HG03039 (cell line): ENCODE measurements at regions not wholly inside any gene's neighbourhood (a gene's known extent, or its start where the extent isn't known, plus 50 kb on each side); places are given as distances from the start of the nearest gene placed in this dataset.

Experiments used
- ATAC-seq: cut with Tn5 transposase; IDR thresholded peaks from one replicate; pipeline ENCODE4 v1.9.1; 2021; ENCODE audit warnings: mild to moderate bottlenecking, moderate library complexity; ENCODE audit not compliant: unreplicated experiment

DNA sequence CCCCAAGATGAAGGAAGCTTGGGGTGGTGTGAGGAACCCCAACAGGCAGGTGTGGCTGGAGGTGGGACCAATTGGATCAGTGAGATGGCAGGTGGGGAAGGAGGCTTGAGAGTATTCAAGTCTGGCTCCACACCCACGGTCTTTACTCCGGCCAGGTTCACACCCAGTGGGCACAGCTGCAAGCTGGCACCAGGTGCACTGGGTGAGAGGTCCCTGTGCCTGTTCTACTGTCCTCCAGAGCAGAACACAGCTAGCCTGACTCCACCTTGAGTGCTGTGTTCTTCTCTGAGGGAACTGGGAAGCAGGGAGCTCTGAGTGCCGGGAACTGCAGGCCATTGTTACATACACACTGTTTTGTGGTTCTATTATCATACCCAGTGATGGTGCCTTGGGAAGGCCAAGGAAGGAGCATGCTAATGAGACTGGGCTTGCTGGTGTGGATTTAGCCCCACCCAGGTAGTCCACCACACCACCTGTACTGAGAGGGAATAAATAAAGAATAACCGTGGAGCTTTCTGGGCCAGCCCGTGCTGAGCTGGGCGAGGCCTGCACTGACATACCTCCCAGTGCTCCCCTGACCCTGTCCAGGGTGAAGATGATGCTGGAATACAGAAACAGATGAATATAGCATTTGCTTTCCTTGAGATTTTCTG lies 93.4 kb downstream of the ABHD5 start:
- ATAC-seq, result no peak

DNA sequence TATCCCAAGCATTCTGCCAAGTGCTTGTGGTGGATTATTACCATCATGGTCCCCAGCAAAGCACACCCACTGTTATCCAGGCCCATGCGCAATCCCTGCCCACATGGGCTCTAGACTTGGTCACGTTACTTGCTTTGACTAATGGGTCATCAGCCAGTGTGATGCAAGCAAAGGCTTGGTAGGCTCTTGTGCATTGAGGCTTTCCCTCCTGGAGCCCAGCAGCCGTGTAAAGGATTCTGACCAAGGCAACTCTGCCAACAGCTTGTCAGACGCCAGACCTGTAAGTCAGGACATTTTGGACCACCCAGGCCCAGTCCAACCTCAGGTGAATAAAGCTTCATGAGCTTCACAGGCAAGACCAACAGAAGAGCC lies 93.9 kb downstream of the ABHD5 start:
- ATAC-seq, result no peak

- ATAC-seq, result no peak
Observed at GRCh38 chr3:43785551-43785950, 94.8 kb downstream of the ABHD5 start.

DNA sequence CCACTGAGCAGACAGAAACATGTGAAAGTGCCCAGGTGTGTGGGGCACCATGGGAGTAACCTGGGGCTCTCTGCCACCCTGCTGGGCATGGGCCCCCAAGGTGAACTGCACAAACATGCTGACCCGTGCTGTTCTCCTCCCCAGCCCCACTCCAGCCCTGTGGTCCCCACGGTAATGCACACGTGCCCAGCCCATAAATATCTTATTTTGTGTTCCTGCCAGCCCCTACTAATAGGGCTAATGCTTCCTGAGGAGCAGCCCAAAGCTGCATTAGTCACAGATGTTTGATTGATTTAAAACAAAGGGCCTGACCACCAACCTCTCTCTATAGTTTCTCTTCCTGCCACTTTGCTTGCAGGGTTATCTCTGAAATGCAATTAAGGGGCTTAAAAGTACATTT lies 95.4 kb downstream of the ABHD5 start:
- no peak for ATAC-seq

GRCh38 chr3:43786526-43787305 lies 96.0 kb downstream of the ABHD5 start:
- no peak for ATAC-seq

GRCh38 chr3:43787330-43787729 lies 96.6 kb downstream of the ABHD5 start:
- ATAC-seq, result no peak

GRCh38 chr3:43789028-43789427 lies 98.3 kb downstream of the ABHD5 start:
- no peak for ATAC-seq

- no peak for ATAC-seq
Observed at GRCh38 chr3:43790060-43790459, 99.3 kb downstream of the ABHD5 start.

GRCh38 chr3:43790476-43790875 lies 99.7 kb downstream of the ABHD5 start:
- no peak for ATAC-seq

GRCh38 chr3:43791246-43791645 lies 100.5 kb downstream of the ABHD5 start:
- ATAC-seq, result no peak

GRCh38 chr3:43792904-43793303 lies 102.2 kb downstream of the ABHD5 start:
- no peak for ATAC-seq

DNA sequence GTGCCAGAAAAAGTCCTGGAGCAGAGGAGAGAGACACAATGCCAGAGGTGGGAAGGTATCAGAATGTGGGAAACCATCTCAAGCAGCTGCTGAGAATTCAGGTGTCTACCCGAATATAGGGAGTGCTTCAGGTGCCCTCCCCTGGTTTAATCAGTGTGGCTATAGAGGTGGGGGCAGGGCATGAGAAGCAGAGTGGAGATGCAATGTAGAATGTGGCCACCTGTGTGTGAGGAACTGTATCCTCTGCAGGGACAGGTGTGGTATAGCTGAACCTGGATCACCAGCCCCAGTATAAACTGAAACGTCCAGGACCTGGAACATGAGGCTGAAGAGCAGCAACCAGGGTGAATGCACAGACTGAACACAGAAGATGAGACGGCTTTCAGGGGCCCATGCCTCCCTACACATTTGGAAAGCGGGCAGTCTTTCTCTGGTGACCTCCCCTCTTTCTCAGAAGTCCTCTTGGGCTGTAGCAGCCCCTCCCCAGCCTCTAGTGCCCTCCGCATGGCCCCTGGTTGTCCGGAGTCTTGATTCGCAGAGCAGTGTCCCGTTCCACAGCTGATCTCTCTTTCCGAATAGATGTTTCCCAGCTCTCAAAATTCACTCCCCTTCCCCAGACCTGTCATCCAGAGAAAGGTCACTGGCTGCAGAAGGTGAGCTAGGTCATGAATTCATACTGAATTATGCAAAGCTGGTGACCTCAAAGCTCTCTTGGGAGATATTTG lies 103.1 kb downstream of the ABHD5 start:
- ATAC-seq, result no peak

DNA sequence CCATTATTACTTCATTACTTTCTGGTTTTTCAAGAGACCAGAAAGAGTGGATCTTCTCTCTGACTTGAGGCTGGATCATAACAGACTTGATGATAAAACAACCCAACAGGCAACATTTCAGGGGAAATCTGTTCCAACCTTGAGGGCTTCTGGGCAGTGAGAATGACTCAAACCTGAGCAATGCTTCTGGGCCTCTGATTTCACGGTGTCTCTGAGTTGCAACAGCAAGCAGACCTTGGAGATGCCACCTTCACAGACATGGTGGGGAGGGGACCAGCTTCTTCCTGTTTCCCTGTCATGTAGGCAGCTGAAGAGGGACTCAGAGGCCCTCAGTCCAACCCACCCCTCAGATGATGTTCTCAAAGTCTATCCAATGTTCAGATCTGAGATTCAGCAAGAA lies 104.0 kb downstream of the ABHD5 start:
- no peak for ATAC-seq

DNA sequence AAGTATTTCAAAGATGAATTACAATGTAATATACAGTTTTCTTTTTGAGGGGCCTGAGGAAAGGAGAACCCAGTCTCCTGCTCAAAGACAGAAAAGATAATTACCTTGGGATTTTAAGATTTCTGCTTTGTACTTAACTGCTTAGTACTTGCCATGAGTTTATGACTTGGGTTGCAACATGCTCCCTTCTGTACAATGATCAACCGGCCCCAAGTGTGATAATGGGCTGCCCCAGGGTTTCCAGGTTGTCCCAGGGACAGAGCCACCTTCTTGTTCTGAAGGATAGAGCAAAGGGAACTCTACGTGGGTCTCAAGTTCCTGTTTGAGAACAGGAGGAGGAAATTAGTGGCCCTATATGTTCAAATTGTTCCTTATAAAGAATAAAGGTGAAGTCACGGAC lies 104.8 kb downstream of the ABHD5 start:
- ATAC-seq, result no peak

DNA sequence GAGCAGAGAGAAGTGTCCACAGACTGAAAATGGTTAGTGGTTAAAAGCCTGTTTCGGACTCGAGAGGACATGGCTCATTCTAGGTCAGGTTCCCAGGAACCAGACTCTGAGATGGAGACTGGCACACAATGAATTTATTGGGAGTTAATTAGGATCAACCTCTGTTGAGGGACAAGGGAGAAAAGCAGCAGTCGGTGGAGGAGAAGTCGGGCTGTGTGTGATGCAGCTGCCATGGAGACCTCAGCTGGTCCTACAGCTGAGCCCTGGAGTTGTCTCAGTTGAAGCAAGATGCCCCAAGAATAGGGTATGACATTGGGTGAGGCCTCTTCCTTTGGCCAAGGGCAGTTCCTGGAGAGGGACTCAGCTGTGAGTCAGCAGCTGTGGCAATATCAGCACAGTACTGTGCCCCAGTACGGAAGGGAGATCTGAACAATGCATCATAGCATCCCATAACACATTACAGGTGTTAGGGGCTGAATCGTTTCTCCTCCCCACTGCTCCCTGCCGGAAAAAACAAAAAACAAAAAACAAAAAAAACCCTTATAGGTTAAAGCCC lies 105.4 kb downstream of the ABHD5 start:
- no peak for ATAC-seq

- no peak for ATAC-seq
Observed at GRCh38 chr3:43797794-43798193, 107.1 kb downstream of the ABHD5 start.

DNA sequence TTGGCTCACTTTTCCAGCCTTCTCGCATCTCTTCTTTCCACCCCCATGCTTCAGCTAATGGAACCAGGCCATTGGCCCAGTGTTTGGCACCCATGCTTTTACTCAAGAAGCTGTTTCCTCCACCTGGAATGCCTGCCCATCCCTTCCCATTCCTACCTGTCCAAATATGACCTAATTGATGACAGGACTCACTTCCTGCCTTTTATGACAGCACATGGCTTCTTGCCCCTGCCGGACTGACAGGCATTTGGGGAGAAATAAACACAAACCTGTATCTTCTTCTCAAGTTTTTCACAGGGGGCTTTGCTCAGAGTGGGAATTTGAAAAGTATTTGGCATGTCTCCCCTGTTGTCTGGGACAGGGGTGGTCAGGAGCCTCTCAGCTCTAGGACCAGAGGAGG lies 120.1 kb downstream of the ABHD5 start:
- no peak for ATAC-seq

GRCh38 chr3:43814461-43814860 lies 123.7 kb downstream of the ABHD5 start:
- ATAC-seq, result no peak

- no peak for ATAC-seq
Observed at GRCh38 chr3:43816372-43816771, 125.6 kb downstream of the ABHD5 start.

DNA sequence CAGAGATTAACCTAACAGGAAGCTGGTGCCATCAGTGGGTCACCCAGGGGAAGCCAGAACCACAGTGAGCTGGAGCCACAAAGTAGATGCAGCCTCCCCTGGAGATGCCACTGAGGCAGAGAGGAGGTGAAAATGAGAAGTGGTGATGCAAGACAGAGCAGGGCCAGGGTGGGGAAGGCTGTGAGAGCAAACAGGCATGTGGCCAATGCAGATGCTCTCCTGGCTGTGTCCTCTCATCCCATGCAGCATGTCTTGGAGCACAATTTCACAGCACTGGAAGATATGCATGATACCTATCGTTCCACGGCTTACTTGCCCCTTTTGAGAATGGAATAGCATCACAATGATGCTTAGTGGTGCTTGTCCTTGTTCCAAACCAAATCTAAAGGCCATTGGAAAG lies 126.3 kb downstream of the ABHD5 start:
- no peak for ATAC-seq

DNA sequence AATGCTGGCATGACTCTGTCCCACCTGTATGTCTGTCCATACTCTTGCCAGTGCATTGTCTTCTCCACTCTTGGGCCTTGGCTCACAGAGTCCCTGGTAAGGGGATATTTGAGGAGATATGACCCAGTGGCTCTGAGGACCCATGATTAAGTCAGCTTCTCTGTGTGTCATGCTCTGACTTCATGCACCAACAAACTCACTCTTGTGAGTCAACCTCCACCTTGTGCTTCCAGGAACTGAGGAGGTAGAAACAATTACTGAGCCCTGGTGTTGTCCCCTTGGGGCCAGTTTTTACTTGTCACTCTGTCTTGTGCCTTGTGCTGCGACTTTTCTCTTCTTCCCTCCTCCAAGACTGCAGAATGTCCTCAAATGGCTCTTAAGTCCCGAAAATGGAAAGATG lies 127.1 kb downstream of the ABHD5 start:
- ATAC-seq, result no peak

GRCh38 chr3:43818229-43818628 lies 127.5 kb downstream of the ABHD5 start:
- ATAC-seq, result no peak
